Suprapubic skin (tissue), 3 donors: ENCODE measurements at regions not wholly inside any gene's neighbourhood (a gene's known extent, or its start where the extent isn't known, plus 50 kb on each side); places are given as distances from the start of the nearest gene placed in this dataset.

ENCODE experiments used
- CTCF ChIP-seq, 2 donors: fragments of 200-600 bp in 1 of 2; fragments of 450-650 bp in 1 of 2; sonication (generic) in 1 of 2; IDR thresholded peaks; one replicate each; pipeline ENCODE4 v1.5.1; 2016 to 2019; ENCODE audit warnings: antibody characterized with exemption in 2 of 2, mild to moderate bottlenecking in 1 of 2, moderate library complexity in 1 of 2
- EP300 ChIP-seq: sonication (generic); formaldehyde crosslinking; IDR thresholded peaks from one replicate; pipeline ENCODE4 v1.6.1; 2017; ENCODE audit warnings: antibody characterized with exemption
- POLR2A ChIP-seq, 2 donors: fragments of 450-650 bp; IDR thresholded peaks; one replicate each; pipeline ENCODE4 v1.6.1; 2017; ENCODE audit warnings: antibody characterized with exemption in 2 of 2, mild to moderate bottlenecking in 2 of 2, moderate library complexity in 2 of 2

- TF ChIP-seq CTCF (IDR thresholded peaks at IDR 0.05): no peak
- TF ChIP-seq POLR2A (IDR thresholded peaks at IDR 0.05): no peak
- TF ChIP-seq EP300: no peak
Observed at GRCh38 chr2:236959036-236959435, 126.7 kb upstream of the COPS8 start.
